DND-41 (cell line): ENCODE measurements at regions not wholly inside any gene's neighbourhood (a gene's known extent, or its start where the extent isn't known, plus 50 kb on each side); places are given as distances from the start of the nearest gene placed in this dataset.

Experiments used
- ATAC-seq: fragments of 200-7000 bp; cut with Tn5 transposase; 3 replicates; pipeline ENCODE4 v1.9.1; 2021; ENCODE audit warnings: low read depth; ENCODE audit not compliant: insufficient read depth
- DNase-seq: peaks from one replicate; pipeline ENCODE4 v3.0.0-alpha.2; 2020
- H2AFZ ChIP-seq: 2 replicates; pipeline ENCODE4 v1.6.0; 2012; ENCODE audit warnings: low read depth, low read length
- H3K27ac ChIP-seq: 2 replicates; pipeline ENCODE4 v1.5.1; 2012; ENCODE audit warnings: low read length, inconsistent platforms
- H3K27me3 ChIP-seq: fragments of 200-600 bp; sonication (generic); 2 replicates; pipeline ENCODE4 v1.6.0; 2012; ENCODE audit warnings: low read length, mild to moderate bottlenecking, inconsistent platforms; ENCODE audit not compliant: insufficient read depth, poor library complexity
- H3K36me3 ChIP-seq: 2 replicates; pipeline ENCODE4 v1.5.1; 2012; ENCODE audit warnings: low read length, inconsistent platforms; ENCODE audit not compliant: insufficient read depth
- H3K4me1 ChIP-seq: 2 replicates; pipeline ENCODE4 v1.5.1; 2012; ENCODE audit warnings: mild to moderate bottlenecking, low read length; ENCODE audit not compliant: insufficient read depth
- H3K4me2 ChIP-seq: 2 replicates; pipeline ENCODE4 v1.6.0; 2012; ENCODE audit warnings: mild to moderate bottlenecking, moderate library complexity, low read length, inconsistent platforms; ENCODE audit not compliant: insufficient read depth
- H3K4me3 ChIP-seq, 2 experiments: fragments of 200-600 bp in 1 of 2; shearing (Covaris generic) in 1 of 2; 2 replicates each; pipeline ENCODE4 v1.5.1; 2012 to 2016; ENCODE audit warnings: inconsistent platforms in 2 of 2, low read length in 2 of 2, mild to moderate bottlenecking in 2 of 2, low read depth in 1 of 2, moderate library complexity in 1 of 2
- H3K79me2 ChIP-seq: 2 replicates; pipeline ENCODE4 v1.6.0; 2012; ENCODE audit warnings: low read length, inconsistent platforms; ENCODE audit not compliant: insufficient read depth
- H3K9ac ChIP-seq: 2 replicates; pipeline ENCODE4 v1.6.0; 2012; ENCODE audit warnings: low read depth, mild to moderate bottlenecking, inconsistent platforms, low read length, moderate library complexity
- H3K9me3 ChIP-seq: 2 replicates; pipeline ENCODE4 v1.5.1; 2012; ENCODE audit warnings: low read length, moderate library complexity, mild to moderate bottlenecking, inconsistent platforms; ENCODE audit not compliant: insufficient read depth, severe bottlenecking
- H4K20me1 ChIP-seq: 2 replicates; pipeline ENCODE4 v1.6.0; 2012; ENCODE audit warnings: low read length; ENCODE audit not compliant: insufficient read depth
- CTCF ChIP-seq: IDR thresholded peaks from 2 replicates; pipeline ENCODE4 v1.5.1; 2012; ENCODE audit warnings: borderline replicate concordance, low read length, moderate library complexity, mild to moderate bottlenecking; ENCODE audit not compliant: poor library complexity, severe bottlenecking; ENCODE audit errors: extremely low read depth
- EZH2 ChIP-seq: IDR thresholded peaks from 3 replicates; pipeline ENCODE4 v1.6.1; 2012; ENCODE audit warnings: borderline replicate concordance, low read depth, mild to moderate bottlenecking, moderate library complexity, low read length, inconsistent platforms; ENCODE audit not compliant: severe bottlenecking

DNA sequence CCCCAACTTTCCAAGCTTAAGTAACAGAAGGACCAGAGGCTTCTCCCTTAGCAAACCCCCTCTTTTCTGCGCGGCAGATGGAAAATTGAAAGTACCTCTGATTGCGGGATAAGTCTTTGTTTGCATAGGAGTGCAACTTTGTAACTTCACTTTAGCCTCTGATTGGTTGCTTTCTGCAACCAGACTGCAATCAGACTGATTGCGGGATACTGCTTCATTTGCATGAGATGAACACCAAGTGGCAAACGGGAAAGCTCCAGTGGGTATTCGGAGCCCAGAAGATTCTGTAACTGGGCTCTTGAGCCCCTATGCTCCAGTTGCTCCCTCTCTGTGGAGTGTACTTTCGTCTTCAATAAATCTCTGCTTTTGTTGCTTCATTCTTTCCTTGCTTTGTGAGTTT is 260.6 kb downstream of the BAMBI start:
- no peak for DNase-seq
- Histone ChIP-seq H2AFZ (no peak overlapping the region), H3K27me3 (no peaks in the 10 kb centered on the region), H3K4me3 (no peak overlapping the region), H3K27ac (no peak overlapping the region), H3K79me2 (no peaks in the 10 kb centered on the region), H3K9ac (no peak overlapping the region), H4K20me1 (no peaks in the 10 kb centered on the region), H3K9me3 (no peaks in the 10 kb centered on the region), H3K36me3 (no peaks in the 10 kb centered on the region), H3K4me2 (no peak overlapping the region), H3K4me1 (no peaks in the 10 kb centered on the region)
- ATAC-seq, result no peak
- TF ChIP-seq CTCF (no peak), EZH2 (no peak)

- no peaks in the 10 kb centered on the region for H3K27me3 ChIP-seq
- no peak for TF ChIP-seq EZH2
- no peak for TF ChIP-seq CTCF
- no peaks in the 10 kb centered on the region for H3K9me3 ChIP-seq
- H2AFZ ChIP-seq, result no peak overlapping the region
- no peak overlapping the region for H3K4me2 ChIP-seq
- no peak overlapping the region for H3K27ac ChIP-seq
- no peaks in the 10 kb centered on the region for H4K20me1 ChIP-seq
- no peak overlapping the region for H3K9ac ChIP-seq
- H3K4me1 ChIP-seq, result no peaks in the 10 kb centered on the region
- ATAC-seq (no peak), DNase-seq (no peak)
- H3K36me3 ChIP-seq, result no peaks in the 10 kb centered on the region
- no peaks in the 10 kb centered on the region for H3K79me2 ChIP-seq
- no peak overlapping the region for H3K4me3 ChIP-seq
These were observed 261.4 kb downstream of the BAMBI start for GRCh38 chr10:28938745-28939144.

DNA sequence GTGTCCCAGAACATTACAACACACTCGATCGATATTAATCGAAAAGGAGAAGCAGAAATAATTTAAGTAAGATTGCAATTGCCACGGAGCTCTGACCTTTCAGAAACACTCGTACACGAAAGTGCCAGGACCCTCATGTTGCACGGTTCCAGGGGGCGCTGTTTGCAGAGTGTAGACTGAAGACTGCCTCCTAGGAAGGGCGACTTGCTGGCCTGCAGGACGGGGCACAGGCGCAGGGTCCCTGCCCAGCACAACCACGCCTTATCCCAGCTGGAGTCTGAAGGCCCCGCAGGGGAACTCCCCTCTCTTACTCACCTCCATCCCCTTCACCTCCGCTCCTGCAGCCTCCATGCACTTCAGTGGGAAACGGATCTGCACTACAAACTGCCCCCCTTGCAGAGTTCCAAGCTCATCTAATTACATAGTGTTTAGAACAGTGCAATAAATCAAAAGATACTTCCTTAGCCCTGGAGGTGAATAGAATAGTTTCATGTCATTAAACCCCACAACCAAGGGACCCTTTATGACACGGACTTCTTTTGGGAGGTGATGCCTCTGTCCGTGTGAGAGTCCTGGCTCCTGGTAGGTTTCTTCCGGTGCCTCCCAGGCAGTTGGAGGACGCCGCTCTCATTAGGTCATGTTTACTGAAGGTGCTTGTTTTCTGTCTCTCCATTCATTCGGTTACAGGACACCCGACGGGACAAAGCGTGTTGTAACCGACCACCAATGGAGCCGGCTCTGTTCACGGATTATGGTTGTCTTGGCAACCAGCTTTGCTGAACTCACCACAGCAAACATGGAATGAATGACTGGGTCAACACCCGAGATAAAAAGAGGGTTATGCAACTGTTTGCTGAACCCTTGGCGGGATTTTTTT is 262.2 kb downstream of the BAMBI start:
- Histone ChIP-seq H3K27ac (no peak overlapping the region), H3K9ac (no peak overlapping the region), H4K20me1 (no peaks in the 10 kb centered on the region), H3K27me3 (no peaks in the 10 kb centered on the region), H3K36me3 (no peaks in the 10 kb centered on the region), H3K4me1 (no peaks in the 10 kb centered on the region), H3K9me3 (no peaks in the 10 kb centered on the region), H3K79me2 (no peaks in the 10 kb centered on the region), H3K4me3 (no peak overlapping the region), H3K4me2 (no peak overlapping the region), H2AFZ (no peak overlapping the region)
- TF ChIP-seq EZH2, result no peak
- TF ChIP-seq CTCF, result peak; percentile 37
- ATAC-seq, result no peak
- DNase-seq, result no peak
